ENCODE measurements at regions not wholly inside any gene's neighbourhood (a gene's known extent, or its start where the extent isn't known, plus 50 kb on each side); places are given as distances from the start of the nearest gene placed in this dataset.

DNA sequence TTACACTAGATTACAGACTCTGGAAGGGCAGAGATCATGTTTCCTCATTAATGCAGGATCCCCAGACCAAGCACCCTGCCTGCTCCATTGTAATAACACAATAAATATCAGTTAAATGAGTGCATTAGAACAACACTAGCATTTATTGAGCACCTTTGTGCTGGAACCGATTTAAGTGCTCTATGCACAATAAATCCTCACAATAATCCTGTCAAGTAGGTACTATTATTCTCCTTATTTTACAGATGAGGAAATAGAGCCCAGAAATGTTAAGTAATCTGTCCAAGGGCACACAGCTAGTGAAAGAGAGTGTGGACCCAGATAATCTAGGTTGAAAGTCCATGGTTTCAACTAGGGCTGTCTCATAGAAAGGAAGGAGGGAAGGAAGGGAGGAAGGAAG lies 69.8 kb downstream of the MAP1LC3B2 start:
- TF ChIP-seq POLR2A (IDR thresholded peaks at IDR 0.05) (no peak), CTCF (IDR thresholded peaks at IDR 0.05) (no peak)

Data from tibial nerve (tissue), 3 donors.